ENCODE measurements at regions not wholly inside any gene's neighbourhood (a gene's known extent, or its start where the extent isn't known, plus 50 kb on each side); places are given as distances from the start of the nearest gene placed in this dataset.

DNA sequence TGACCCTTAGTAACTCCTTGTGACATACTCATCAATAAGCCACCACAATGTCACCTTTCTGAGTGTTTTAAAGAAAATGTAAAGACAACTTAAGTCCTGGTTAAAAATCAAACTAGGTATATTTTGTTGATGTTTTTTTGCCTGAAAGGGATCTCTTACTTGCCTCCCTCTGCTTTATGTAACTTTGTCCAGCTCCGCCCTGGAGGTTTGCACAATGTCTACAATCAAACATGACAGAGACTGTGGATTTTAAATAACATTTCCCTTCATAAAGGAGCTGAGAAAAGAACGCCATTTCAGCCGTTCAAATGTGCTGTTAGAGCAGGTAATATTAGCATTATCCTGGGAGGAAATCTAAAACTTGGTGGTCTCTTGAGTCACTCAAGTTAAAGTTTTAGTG lies 613.9 kb downstream of the SOX5 start:
- H3K4me1 ChIP-seq (ENCODE audit: control insufficient read depth, extremely low read depth, insufficient read depth, low read length) = no peaks in the 10 kb centered on the region
- no peak overlapping the region for H3K27ac ChIP-seq (ENCODE audit: insufficient read depth, low read length)
- no peak overlapping the region for H3K4me2 ChIP-seq (ENCODE audit: extremely low read depth, insufficient read depth, low read length)
- H3K4me3 ChIP-seq (replicated peaks in 1 of 4; ENCODE audit: control extremely low read depth in 1 of 4, insufficient read depth in 1 of 4, low read depth in 3 of 4, low read length in 4 of 4) = no peak overlapping the region
- H3K9me3 ChIP-seq (ENCODE audit: control insufficient read depth, insufficient read depth, low read depth, low read length) = no peaks in the 10 kb centered on the region
- no peaks in the 10 kb centered on the region for H4K20me1 ChIP-seq (ENCODE audit: control insufficient read depth, extremely low read depth, insufficient read depth, low read length)
- TF ChIP-seq CTCF (conservative IDR thresholded peaks at IDR 0.05 in 1 of 2, IDR thresholded peaks at IDR 0.05 in 1 of 2; ENCODE audit: low read depth in 1 of 2, low read length in 2 of 2) (no peak), EZH2 (IDR thresholded peaks at IDR 0.05; ENCODE audit: low read length, missing control alignments) (no peak)
- no peak overlapping the region for H2AFZ ChIP-seq (ENCODE audit: low read length)
- no peak overlapping the region for H3K9ac ChIP-seq (ENCODE audit: insufficient read depth, low read length)
- H3K27me3 ChIP-seq (ENCODE audit: control insufficient read depth, insufficient read depth, low read length) = no peaks in the 10 kb centered on the region
- H3K79me2 ChIP-seq (ENCODE audit: control insufficient read depth, insufficient read depth, low read length) = no peaks in the 10 kb centered on the region
- no peaks in the 10 kb centered on the region for H3K36me3 ChIP-seq (ENCODE audit: control insufficient read depth, insufficient read depth, low read length)
- no peak for DNase-seq (ENCODE audit: low read depth in 2 of 2)

DNA sequence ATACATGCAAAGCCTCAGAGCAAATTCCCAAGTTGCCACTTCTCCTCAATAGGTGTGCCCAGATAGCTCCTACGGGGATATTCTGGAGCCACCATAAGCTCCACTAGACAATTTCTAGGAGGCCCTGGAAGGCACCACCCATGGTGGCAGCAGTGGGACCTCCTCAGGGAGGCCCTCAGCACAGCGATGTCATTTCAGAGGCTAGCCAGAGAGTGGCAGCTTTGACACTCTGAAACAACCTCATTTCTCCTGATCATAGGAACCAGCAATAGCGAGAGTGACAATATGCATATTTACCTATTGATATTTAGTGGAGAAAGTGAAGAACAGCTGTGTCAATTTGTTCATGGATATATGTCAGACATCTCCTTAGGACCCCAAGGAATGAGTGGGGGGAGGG lies 612.3 kb downstream of the SOX5 start:
- H2AFZ ChIP-seq (ENCODE audit: low read length) = no peak overlapping the region
- TF ChIP-seq CTCF (conservative IDR thresholded peaks at IDR 0.05 in 1 of 2, IDR thresholded peaks at IDR 0.05 in 1 of 2; ENCODE audit: low read depth in 1 of 2, low read length in 2 of 2) = no peak
- TF ChIP-seq EZH2 (IDR thresholded peaks at IDR 0.05; ENCODE audit: low read length, missing control alignments) = no peak
- no peak overlapping the region for H3K9ac ChIP-seq (ENCODE audit: insufficient read depth, low read length)
- H3K27me3 ChIP-seq (ENCODE audit: control insufficient read depth, insufficient read depth, low read length) = no peaks in the 10 kb centered on the region
- H3K36me3 ChIP-seq (ENCODE audit: control insufficient read depth, insufficient read depth, low read length) = no peaks in the 10 kb centered on the region
- no peak for DNase-seq (ENCODE audit: low read depth in 2 of 2)
- no peaks in the 10 kb centered on the region for H4K20me1 ChIP-seq (ENCODE audit: control insufficient read depth, extremely low read depth, insufficient read depth, low read length)
- no peaks in the 10 kb centered on the region for H3K9me3 ChIP-seq (ENCODE audit: control insufficient read depth, insufficient read depth, low read depth, low read length)
- H3K4me2 ChIP-seq (ENCODE audit: extremely low read depth, insufficient read depth, low read length) = no peak overlapping the region
- H3K79me2 ChIP-seq (ENCODE audit: control insufficient read depth, insufficient read depth, low read length) = no peaks in the 10 kb centered on the region
- H3K4me3 ChIP-seq (replicated peaks in 1 of 4; ENCODE audit: control extremely low read depth in 1 of 4, insufficient read depth in 1 of 4, low read depth in 3 of 4, low read length in 4 of 4) = no peak overlapping the region
- no peaks in the 10 kb centered on the region for H3K4me1 ChIP-seq (ENCODE audit: control insufficient read depth, extremely low read depth, insufficient read depth, low read length)
- H3K27ac ChIP-seq (ENCODE audit: insufficient read depth, low read length) = no peak overlapping the region

DNA sequence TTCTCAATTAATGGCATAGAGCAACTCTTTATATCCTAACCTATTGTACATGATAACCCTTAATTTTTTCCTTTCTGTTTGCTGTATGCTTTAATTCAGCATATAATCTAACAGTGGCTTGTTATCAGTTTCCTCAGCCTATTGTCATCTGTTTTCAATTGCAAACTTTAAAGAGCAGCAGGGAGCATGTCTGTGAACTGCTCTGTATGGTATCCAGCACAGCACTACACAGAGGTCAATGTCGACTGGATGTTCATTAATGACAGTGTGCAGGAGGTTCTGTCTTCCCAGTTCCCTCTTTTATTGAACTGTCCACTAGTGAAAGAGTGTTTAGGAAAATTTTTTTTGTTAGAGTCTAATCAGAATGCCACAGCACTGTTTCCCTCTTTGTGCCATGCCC lies 609.1 kb downstream of the SOX5 start:
- no peaks in the 10 kb centered on the region for H3K79me2 ChIP-seq (ENCODE audit: control insufficient read depth, insufficient read depth, low read length)
- TF ChIP-seq EZH2 (IDR thresholded peaks at IDR 0.05; ENCODE audit: low read length, missing control alignments) (no peak), CTCF (conservative IDR thresholded peaks at IDR 0.05 in 1 of 2, IDR thresholded peaks at IDR 0.05 in 1 of 2; ENCODE audit: low read depth in 1 of 2, low read length in 2 of 2) (no peak)
- H3K4me2 ChIP-seq (ENCODE audit: extremely low read depth, insufficient read depth, low read length) = no peak overlapping the region
- no peaks in the 10 kb centered on the region for H3K36me3 ChIP-seq (ENCODE audit: control insufficient read depth, insufficient read depth, low read length)
- no peaks in the 10 kb centered on the region for H4K20me1 ChIP-seq (ENCODE audit: control insufficient read depth, extremely low read depth, insufficient read depth, low read length)
- no peak overlapping the region for H3K9ac ChIP-seq (ENCODE audit: insufficient read depth, low read length)
- no peaks in the 10 kb centered on the region for H3K27me3 ChIP-seq (ENCODE audit: control insufficient read depth, insufficient read depth, low read length)
- no peak overlapping the region for H3K4me3 ChIP-seq (replicated peaks in 1 of 4; ENCODE audit: control extremely low read depth in 1 of 4, insufficient read depth in 1 of 4, low read depth in 3 of 4, low read length in 4 of 4)
- H3K27ac ChIP-seq (ENCODE audit: insufficient read depth, low read length) = no peak overlapping the region
- no peaks in the 10 kb centered on the region for H3K9me3 ChIP-seq (ENCODE audit: control insufficient read depth, insufficient read depth, low read depth, low read length)
- no peaks in the 10 kb centered on the region for H3K4me1 ChIP-seq (ENCODE audit: control insufficient read depth, extremely low read depth, insufficient read depth, low read length)
- no peak for DNase-seq (ENCODE audit: low read depth in 2 of 2)
- no peak overlapping the region for H2AFZ ChIP-seq (ENCODE audit: low read length)
